SHP77 treated with DMSO at 0.1 percent for 48 hours (cell line): ENCODE measurements at regions not wholly inside any gene's neighbourhood (a gene's known extent, or its start where the extent isn't known, plus 50 kb on each side); places are given as distances from the start of the nearest gene placed in this dataset.
A peak's percentile ranks its signal among the peaks of the same experiment; 100 is the strongest.
"Not testable (repeated sequence)": the region's sequence is repeated elsewhere in the genome, so short reads cannot be mapped to it uniquely, and the experiment has no call there.

ENCODE experiments used
- DNase-seq: peaks from one replicate; lab custom pipeline; 2025; lab: John Stamatoyannopoulos, UW

- peak; percentile 75 for DNase-seq
These were observed 143.4 kb upstream of the ERRFI1 start for GRCh38 chr1:8169364-8170058.

- no peak for DNase-seq
These were observed 141.8 kb upstream of the ERRFI1 start for GRCh38 chr1:8167936-8168335.

- no peak for DNase-seq
These were observed 140.3 kb upstream of the ERRFI1 start for GRCh38 chr1:8166406-8166805.

- no peak for DNase-seq
These were observed 139.7 kb upstream of the ERRFI1 start for GRCh38 chr1:8165595-8166360.

GRCh38 chr1:8164670-8165069, 138.6 kb upstream of the ERRFI1 start:
- DNase-seq, result no peak

GRCh38 chr1:8163039-8163438, 136.9 kb upstream of the ERRFI1 start:
- no peak for DNase-seq

GRCh38 chr1:8162168-8162567, 136.1 kb upstream of the ERRFI1 start:
- DNase-seq, result no peak

GRCh38 chr1:8161546-8162105, 135.5 kb upstream of the ERRFI1 start:
- DNase-seq, result no peak

GRCh38 chr1:8159470-8160024, 133.4 kb upstream of the ERRFI1 start:
- DNase-seq, result no peak

- no peak for DNase-seq
These were observed 132.9 kb upstream of the ERRFI1 start for GRCh38 chr1:8158995-8159394.

GRCh38 chr1:8157765-8158164, 131.7 kb upstream of the ERRFI1 start:
- no peak for DNase-seq

GRCh38 chr1:8155528-8156186, 129.5 kb upstream of the ERRFI1 start:
- no peak for DNase-seq

GRCh38 chr1:8154621-8155052, 128.5 kb upstream of the ERRFI1 start:
- peak; percentile 27 for DNase-seq

- DNase-seq, result no peak
These were observed 127.9 kb upstream of the ERRFI1 start for GRCh38 chr1:8153961-8154360.

- no peak for DNase-seq
These were observed 126.9 kb upstream of the ERRFI1 start for GRCh38 chr1:8152731-8153702.

- DNase-seq, result no peak
These were observed 125.5 kb upstream of the ERRFI1 start for GRCh38 chr1:8151647-8152046.

GRCh38 chr1:8149756-8150155, 123.6 kb upstream of the ERRFI1 start:
- not testable (repeated sequence) for DNase-seq

GRCh38 chr1:8147956-8148355, 121.8 kb upstream of the ERRFI1 start:
- no peak for DNase-seq

GRCh38 chr1:8146257-8146855, 120.2 kb upstream of the ERRFI1 start:
- DNase-seq, result no peak

GRCh38 chr1:8145545-8146202, 119.6 kb upstream of the ERRFI1 start:
- no peak for DNase-seq
